ENCODE measurements at regions not wholly inside any gene's neighbourhood (a gene's known extent, or its start where the extent isn't known, plus 50 kb on each side); places are given as distances from the start of the nearest gene placed in this dataset.

- no peaks in the 10 kb centered on the region for H3K36me3 Mint-ChIP-seq
- POLR2A ChIA-PET, result no interaction called here
- no peaks in the 10 kb centered on the region for H3K27me3 Mint-ChIP-seq (ENCODE audit: low read depth)
- ATAC-seq (no peak), DNase-seq (ENCODE audit: low spot score) (no peak)
- CTCF ChIA-PET, result interaction anchor here (1.4 kb wide), 1 partner anchor 15 kb away, joined by 3 read pairs; no protein-coding TSS in a partner anchor
- TF ChIP-seq ZNF317 (CRISPR knock-in tag; IDR thresholded peaks at IDR 0.05; ENCODE audit: borderline replicate concordance, low read depth) (no peak), CREB1 (CRISPR knock-in tag; IDR thresholded peaks at IDR 0.05) (no peak), GABPB1 (CRISPR knock-in tag; IDR thresholded peaks at IDR 0.05) (no peak), ZSCAN18 (CRISPR knock-in tag; IDR thresholded peaks at IDR 0.05) (no peak), NR3C1 (CRISPR knock-in tag; conservative IDR thresholded peaks at IDR 0.05; ENCODE audit: low read depth) (no peak), EMX1 (CRISPR knock-in tag; IDR thresholded peaks at IDR 0.05) (no peak), PRRX2 (CRISPR knock-in tag; IDR thresholded peaks at IDR 0.05) (no peak), HMGXB4 (CRISPR knock-in tag; IDR thresholded peaks at IDR 0.05) (no peak), ZBTB43 (CRISPR knock-in tag; IDR thresholded peaks at IDR 0.05) (no peak), GTF2I (CRISPR knock-in tag; conservative IDR thresholded peaks at IDR 0.05) (no peak), E2F5 (CRISPR knock-in tag; IDR thresholded peaks at IDR 0.05) (no peak), CBFB (CRISPR knock-in tag; IDR thresholded peaks at IDR 0.05; ENCODE audit: low read depth) (no peak)
- TF ChIP-seq, protein P1, sequence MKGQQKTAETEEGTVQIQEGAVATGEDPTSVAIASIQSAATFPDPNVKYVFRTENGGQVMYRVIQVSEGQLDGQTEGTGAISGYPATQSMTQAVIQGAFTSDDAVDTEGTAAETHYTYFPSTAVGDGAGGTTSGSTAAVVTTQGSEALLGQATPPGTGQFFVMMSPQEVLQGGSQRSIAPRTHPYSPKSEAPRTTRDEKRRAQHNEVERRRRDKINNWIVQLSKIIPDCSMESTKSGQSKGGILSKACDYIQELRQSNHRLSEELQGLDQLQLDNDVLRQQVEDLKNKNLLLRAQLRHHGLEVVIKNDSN (CRISPR knock-in tag; IDR thresholded peaks at IDR 0.05), result no peak
- TF ChIP-seq, protein P2, sequence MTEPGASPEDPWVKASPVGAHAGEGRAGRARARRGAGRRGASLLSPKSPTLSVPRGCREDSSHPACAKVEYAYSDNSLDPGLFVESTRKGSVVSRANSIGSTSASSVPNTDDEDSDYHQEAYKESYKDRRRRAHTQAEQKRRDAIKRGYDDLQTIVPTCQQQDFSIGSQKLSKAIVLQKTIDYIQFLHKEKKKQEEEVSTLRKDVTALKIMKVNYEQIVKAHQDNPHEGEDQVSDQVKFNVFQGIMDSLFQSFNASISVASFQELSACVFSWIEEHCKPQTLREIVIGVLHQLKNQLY (CRISPR knock-in tag; IDR thresholded peaks at IDR 0.05), result no peak
- TF ChIP-seq, protein P3, sequence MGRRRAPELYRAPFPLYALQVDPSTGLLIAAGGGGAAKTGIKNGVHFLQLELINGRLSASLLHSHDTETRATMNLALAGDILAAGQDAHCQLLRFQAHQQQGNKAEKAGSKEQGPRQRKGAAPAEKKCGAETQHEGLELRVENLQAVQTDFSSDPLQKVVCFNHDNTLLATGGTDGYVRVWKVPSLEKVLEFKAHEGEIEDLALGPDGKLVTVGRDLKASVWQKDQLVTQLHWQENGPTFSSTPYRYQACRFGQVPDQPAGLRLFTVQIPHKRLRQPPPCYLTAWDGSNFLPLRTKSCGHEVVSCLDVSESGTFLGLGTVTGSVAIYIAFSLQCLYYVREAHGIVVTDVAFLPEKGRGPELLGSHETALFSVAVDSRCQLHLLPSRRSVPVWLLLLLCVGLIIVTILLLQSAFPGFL (CRISPR knock-in tag; IDR thresholded peaks at IDR 0.05; ENCODE audit: borderline replicate concordance), result no peak
- TF ChIP-seq, protein P4, sequence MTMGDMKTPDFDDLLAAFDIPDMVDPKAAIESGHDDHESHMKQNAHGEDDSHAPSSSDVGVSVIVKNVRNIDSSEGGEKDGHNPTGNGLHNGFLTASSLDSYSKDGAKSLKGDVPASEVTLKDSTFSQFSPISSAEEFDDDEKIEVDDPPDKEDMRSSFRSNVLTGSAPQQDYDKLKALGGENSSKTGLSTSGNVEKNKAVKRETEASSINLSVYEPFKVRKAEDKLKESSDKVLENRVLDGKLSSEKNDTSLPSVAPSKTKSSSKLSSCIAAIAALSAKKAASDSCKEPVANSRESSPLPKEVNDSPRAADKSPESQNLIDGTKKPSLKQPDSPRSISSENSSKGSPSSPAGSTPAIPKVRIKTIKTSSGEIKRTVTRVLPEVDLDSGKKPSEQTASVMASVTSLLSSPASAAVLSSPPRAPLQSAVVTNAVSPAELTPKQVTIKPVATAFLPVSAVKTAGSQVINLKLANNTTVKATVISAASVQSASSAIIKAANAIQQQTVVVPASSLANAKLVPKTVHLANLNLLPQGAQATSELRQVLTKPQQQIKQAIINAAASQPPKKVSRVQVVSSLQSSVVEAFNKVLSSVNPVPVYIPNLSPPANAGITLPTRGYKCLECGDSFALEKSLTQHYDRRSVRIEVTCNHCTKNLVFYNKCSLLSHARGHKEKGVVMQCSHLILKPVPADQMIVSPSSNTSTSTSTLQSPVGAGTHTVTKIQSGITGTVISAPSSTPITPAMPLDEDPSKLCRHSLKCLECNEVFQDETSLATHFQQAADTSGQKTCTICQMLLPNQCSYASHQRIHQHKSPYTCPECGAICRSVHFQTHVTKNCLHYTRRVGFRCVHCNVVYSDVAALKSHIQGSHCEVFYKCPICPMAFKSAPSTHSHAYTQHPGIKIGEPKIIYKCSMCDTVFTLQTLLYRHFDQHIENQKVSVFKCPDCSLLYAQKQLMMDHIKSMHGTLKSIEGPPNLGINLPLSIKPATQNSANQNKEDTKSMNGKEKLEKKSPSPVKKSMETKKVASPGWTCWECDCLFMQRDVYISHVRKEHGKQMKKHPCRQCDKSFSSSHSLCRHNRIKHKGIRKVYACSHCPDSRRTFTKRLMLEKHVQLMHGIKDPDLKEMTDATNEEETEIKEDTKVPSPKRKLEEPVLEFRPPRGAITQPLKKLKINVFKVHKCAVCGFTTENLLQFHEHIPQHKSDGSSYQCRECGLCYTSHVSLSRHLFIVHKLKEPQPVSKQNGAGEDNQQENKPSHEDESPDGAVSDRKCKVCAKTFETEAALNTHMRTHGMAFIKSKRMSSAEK (CRISPR knock-in tag; IDR thresholded peaks at IDR 0.05; ENCODE audit: borderline replicate concordance), result no peak
- H3K9me3 Mint-ChIP-seq, result no peaks in the 10 kb centered on the region
- no peak overlapping the region for H3K4me3 Mint-ChIP-seq
- H3K27ac Mint-ChIP-seq, result no peak overlapping the region
- H3K4me1 Mint-ChIP-seq, result peaks cover 2% of the 10 kb centered on the region; the same call in 1 of the 2 replicates
Measured at GRCh38 chr5:99119326-99119725, 190.5 kb upstream of the CHD1 start.

All from WTC11 (cell line).